Neuronal stem cell (in vitro differentiated cells): ENCODE measurements at regions not wholly inside any gene's neighbourhood (a gene's known extent, or its start where the extent isn't known, plus 50 kb on each side); places are given as distances from the start of the nearest gene placed in this dataset.

Experiments used
- DNase-seq: peaks from one replicate; pipeline ENCODE4 v3.0.0-alpha.2; 2013; ENCODE audit warnings: low spot score
- H2AFZ ChIP-seq: one replicate; pipeline ENCODE4 v1.6.1; 2013; ENCODE audit warnings: mild to moderate bottlenecking, low read length, inconsistent platforms
- H2AK5ac ChIP-seq: 2 replicates; pipeline ENCODE4 v1.6.1; 2013; ENCODE audit warnings: low read depth, mild to moderate bottlenecking, inconsistent platforms, low read length, moderate library complexity, mixed read lengths
- H2BK120ac ChIP-seq: 2 replicates; pipeline ENCODE4 v1.6.1; 2013; ENCODE audit warnings: low read depth, mild to moderate bottlenecking, inconsistent platforms, low read length, moderate library complexity, mixed read lengths
- H2BK12ac ChIP-seq: one replicate; pipeline ENCODE4 v1.6.1; 2013; ENCODE audit warnings: low read length, inconsistent platforms
- H2BK15ac ChIP-seq: 2 replicates; pipeline ENCODE4 v1.6.1; 2013; ENCODE audit warnings: mild to moderate bottlenecking, low read length, inconsistent platforms, mixed read lengths
- H2BK5ac ChIP-seq: one replicate; pipeline ENCODE4 v1.6.1; 2013; ENCODE audit warnings: inconsistent platforms, mild to moderate bottlenecking, low read length, moderate library complexity
- H3K14ac ChIP-seq: one replicate; pipeline ENCODE4 v1.6.1; 2013; ENCODE audit warnings: low read length, inconsistent platforms
- H3K18ac ChIP-seq: 2 replicates; pipeline ENCODE4 v1.6.1; 2013; ENCODE audit warnings: low read length, inconsistent platforms
- H3K23ac ChIP-seq: 2 replicates; pipeline ENCODE4 v1.6.1; 2013; ENCODE audit warnings: low read depth, mild to moderate bottlenecking, mixed read lengths, low read length, inconsistent platforms; ENCODE audit not compliant: poor library complexity
- H3K27ac ChIP-seq: replicated peaks from 3 replicates; pipeline ENCODE4 v1.5.1; 2013; ENCODE audit warnings: low read length, inconsistent platforms
- H3K27me3 ChIP-seq, 3 experiments: 2 replicates each; pipeline ENCODE4 v1.6.1; 2013; ENCODE audit warnings: low read length in 3 of 3, mild to moderate bottlenecking in 2 of 3, inconsistent platforms in 1 of 3, low read depth in 1 of 3, mixed read lengths in 1 of 3, moderate library complexity in 1 of 3; ENCODE audit not compliant: control insufficient read depth in 3 of 3, insufficient read depth in 3 of 3
- H3K36me3 ChIP-seq, 2 donors: replicated peaks in 1 of 2; 2 replicates each; pipeline ENCODE4 v1.6.1; 2013; ENCODE audit warnings: low read length in 2 of 2; ENCODE audit not compliant: control insufficient read depth in 2 of 2, insufficient read depth in 2 of 2
- H3K4ac ChIP-seq: 2 replicates; pipeline ENCODE4 v1.6.1; 2013; ENCODE audit warnings: inconsistent platforms, mild to moderate bottlenecking, low read length, moderate library complexity
- H3K4me1 ChIP-seq, 2 donors: 1 replicate in 1 of 2; 2 replicates in 1 of 2; pipeline ENCODE4 v1.6.1; 2013; ENCODE audit warnings: low read length in 2 of 2, low read depth in 1 of 2; ENCODE audit not compliant: control insufficient read depth in 2 of 2, insufficient read depth in 1 of 2
- H3K4me2 ChIP-seq: one replicate; pipeline ENCODE4 v1.6.1; 2013; ENCODE audit warnings: mild to moderate bottlenecking, low read length, inconsistent platforms; ENCODE audit not compliant: insufficient read depth, poor library complexity, severe bottlenecking
- H3K4me3 ChIP-seq, 2 donors: 2 replicates each; pipeline ENCODE4 v1.5.1; 2013; ENCODE audit warnings: low read length in 2 of 2, mild to moderate bottlenecking in 2 of 2, inconsistent platforms in 1 of 2, moderate library complexity in 1 of 2
- H3K79me1 ChIP-seq: one replicate; pipeline ENCODE4 v1.6.1; 2013; ENCODE audit warnings: low read depth, mild to moderate bottlenecking, inconsistent platforms, low read length, moderate library complexity
- H3K9ac ChIP-seq: one replicate; pipeline ENCODE4 v1.6.1; 2013; ENCODE audit warnings: mild to moderate bottlenecking, low read depth, low read length, inconsistent platforms; ENCODE audit not compliant: poor library complexity
- H3K9me3 ChIP-seq, 2 donors: replicated peaks in 1 of 2; 2 replicates each; pipeline versions ENCODE3 to v1.6.1; 2013; ENCODE audit warnings: low read length in 2 of 2, mild to moderate bottlenecking in 2 of 2, inconsistent platforms in 1 of 2, low read depth in 1 of 2, mixed read lengths in 1 of 2, moderate library complexity in 1 of 2; ENCODE audit not compliant: control insufficient read depth in 2 of 2, insufficient read depth in 1 of 2
- H4K8ac ChIP-seq: one replicate; pipeline ENCODE4 v1.6.1; 2013; ENCODE audit warnings: low read depth, mild to moderate bottlenecking, inconsistent platforms, low read length, moderate library complexity
- H4K91ac ChIP-seq: one replicate; pipeline ENCODE4 v1.6.1; 2013; ENCODE audit warnings: low read length, low read depth, mild to moderate bottlenecking, inconsistent platforms; ENCODE audit not compliant: poor library complexity
- WGBS, 2 donors: extraction: QIAGEN DNeasy Blood & Tissue Kit; methylation state at CpG; one replicate each; pipeline ENCODE4 v1.1.7; 2013; ENCODE audit warnings: missing lambda C conversion rate in 2 of 2, mixed read lengths in 1 of 2; ENCODE audit not compliant: insufficient read length in 2 of 2, insufficient replicate concordance in 1 of 2; ENCODE audit errors: extremely low coverage in 2 of 2; 5-methylcytosine and 5-hydroxymethylcytosine counted together

GRCh38 chr20:46831633-46832011, 63.0 kb upstream of the EYA2 start:
- H3K18ac ChIP-seq = no peak overlapping the region
- H4K91ac ChIP-seq = no peak overlapping the region
- no peak overlapping the region for H3K23ac ChIP-seq
- no peak overlapping the region for H2BK15ac ChIP-seq
- H3K14ac ChIP-seq = no peak overlapping the region
- no peaks in the 10 kb centered on the region for H3K27me3 ChIP-seq
- H2BK12ac ChIP-seq = no peak overlapping the region
- H3K27ac ChIP-seq = no peak overlapping the region
- H3K9me3 ChIP-seq = peaks cover 0 to 2% of the 10 kb centered on the region in 2 donors
- H3K4me3 ChIP-seq = peak overlapping the region in 1 of 2 donors; percentile 49
- no peaks in the 10 kb centered on the region for H3K4me1 ChIP-seq
- H3K79me1 ChIP-seq = no peaks in the 10 kb centered on the region
- DNase-seq = no peak
- no peak overlapping the region for H2BK5ac ChIP-seq
- H4K8ac ChIP-seq = no peak overlapping the region
- H3K36me3 ChIP-seq = peaks cover 0 to 2% of the 10 kb centered on the region in 2 donors
- H2AFZ ChIP-seq = no peak overlapping the region
- H3K4me2 ChIP-seq = no peak overlapping the region
- no peak overlapping the region for H2AK5ac ChIP-seq
- no peak overlapping the region for H3K9ac ChIP-seq
- H2BK120ac ChIP-seq = no peak overlapping the region
- no CpG with 5 or more reads among the region's 2 CpGs for whole genome bisulfite sequencing, 2 donors
- H3K4ac ChIP-seq = no peak overlapping the region

DNA sequence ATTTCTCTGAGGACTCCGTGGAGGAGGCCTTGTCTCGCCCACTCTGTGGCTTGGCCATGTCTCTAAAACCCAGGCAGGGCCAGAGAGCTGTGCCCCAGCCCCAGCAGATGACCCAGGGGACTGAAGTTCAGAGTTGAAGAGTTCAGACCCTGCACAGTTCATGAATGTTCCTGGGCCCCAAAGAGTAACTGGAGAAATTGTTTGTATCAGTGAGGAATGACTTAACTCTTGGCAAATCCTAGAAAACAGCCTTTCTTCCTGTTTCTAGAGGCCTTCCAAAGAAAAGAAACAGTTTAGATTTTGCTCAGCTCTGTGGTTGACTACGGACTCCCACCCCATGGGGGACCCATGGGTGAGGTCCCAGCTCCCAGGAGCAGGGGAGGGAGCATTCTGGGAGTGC, 62.1 kb upstream of the EYA2 start:
- H3K14ac ChIP-seq = no peak overlapping the region
- no peak overlapping the region for H3K9ac ChIP-seq
- H2AK5ac ChIP-seq = no peak overlapping the region
- no peaks in the 10 kb centered on the region for H3K79me1 ChIP-seq
- H3K4me2 ChIP-seq = no peak overlapping the region
- peaks cover 0 to 2% of the 10 kb centered on the region in 2 donors for H3K36me3 ChIP-seq
- H3K18ac ChIP-seq = no peak overlapping the region
- no peak overlapping the region for H2BK12ac ChIP-seq
- no peak overlapping the region for H3K23ac ChIP-seq
- H2AFZ ChIP-seq = no peak overlapping the region
- H3K4me3 ChIP-seq = no peak overlapping the region
- H4K91ac ChIP-seq = no peak overlapping the region
- H3K27ac ChIP-seq = no peak overlapping the region
- H3K4me1 ChIP-seq = peaks cover 0 to 1% of the 10 kb centered on the region in 2 donors
- no peaks in the 10 kb centered on the region for H3K27me3 ChIP-seq
- no CpG with 5 or more reads among the region's 3 CpGs for WGBS, 2 donors
- H3K9me3 ChIP-seq = peaks cover 0 to 2% of the 10 kb centered on the region in 2 donors
- no peak for DNase-seq
- H4K8ac ChIP-seq = no peak overlapping the region
- no peak overlapping the region for H2BK15ac ChIP-seq
- H2BK5ac ChIP-seq = no peak overlapping the region
- no peak overlapping the region for H2BK120ac ChIP-seq
- H3K4ac ChIP-seq = no peak overlapping the region

DNA sequence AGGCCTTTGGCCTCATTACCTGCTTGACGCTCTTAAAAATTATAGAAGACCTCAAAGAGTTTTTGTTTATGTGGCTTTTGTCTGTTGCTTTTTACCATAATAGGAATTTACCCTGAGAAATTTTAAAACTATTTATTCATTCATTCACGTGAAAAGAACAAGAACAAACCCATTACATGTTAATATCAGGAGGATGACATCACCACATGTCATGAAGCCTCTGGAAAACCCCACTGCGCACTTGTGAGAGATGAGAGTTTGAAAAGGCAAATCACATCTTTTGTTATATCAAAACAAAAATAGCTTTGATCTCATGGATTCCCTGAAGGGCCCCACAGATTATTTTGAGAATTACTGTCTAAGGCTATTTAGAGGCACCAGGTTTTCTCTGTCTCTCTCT, 61.3 kb upstream of the EYA2 start:
- Histone ChIP-seq H2AFZ (no peak overlapping the region), H4K91ac (no peak overlapping the region), H2BK15ac (no peak overlapping the region), H3K79me1 (no peaks in the 10 kb centered on the region), H2AK5ac (no peak overlapping the region), H3K36me3 (peaks cover 0 to 2% of the 10 kb centered on the region in 2 donors), H3K4me1 (peaks cover 0 to 1% of the 10 kb centered on the region in 2 donors), H4K8ac (no peak overlapping the region), H3K14ac (no peak overlapping the region), H3K9me3 (peaks cover 0 to 2% of the 10 kb centered on the region in 2 donors), H2BK12ac (no peak overlapping the region), H2BK120ac (no peak overlapping the region), H3K18ac (no peak overlapping the region), H3K4me2 (no peak overlapping the region), H3K4ac (no peak overlapping the region), H2BK5ac (no peak overlapping the region), H3K27me3 (no peaks in the 10 kb centered on the region), H3K23ac (no peak overlapping the region), H3K9ac (no peak overlapping the region), H3K4me3 (no peak overlapping the region), H3K27ac (no peak overlapping the region)
- no peak for DNase-seq
- WGBS, 2 donors = no CpG with 5 or more reads among the region's 3 CpGs

- Histone ChIP-seq H3K79me1 (no peaks in the 10 kb centered on the region), H4K8ac (no peak overlapping the region), H2BK12ac (no peak overlapping the region), H3K14ac (no peak overlapping the region), H3K9ac (no peak overlapping the region), H3K18ac (no peak overlapping the region), H3K9me3 (no peaks in the 10 kb centered on the region), H3K4me2 (no peak overlapping the region), H4K91ac (no peak overlapping the region), H2AFZ (no peak overlapping the region), H3K4me1 (peaks cover 0 to 1% of the 10 kb centered on the region in 2 donors), H2BK15ac (no peak overlapping the region), H3K4me3 (no peak overlapping the region), H2BK120ac (no peak overlapping the region), H3K27me3 (no peaks in the 10 kb centered on the region), H2AK5ac (no peak overlapping the region), H3K27ac (no peak overlapping the region), H3K36me3 (no peaks in the 10 kb centered on the region), H3K4ac (no peak overlapping the region), H2BK5ac (no peak overlapping the region), H3K23ac (no peak overlapping the region)
- DNase-seq = no peak
- WGBS, 2 donors = no CpG with 5 or more reads among the region's 1 CpG
Measured at GRCh38 chr20:46835418-46835817, 59.2 kb upstream of the EYA2 start.
